ENCODE measurements at regions not wholly inside any gene's neighbourhood (a gene's known extent, or its start where the extent isn't known, plus 50 kb on each side); places are given as distances from the start of the nearest gene placed in this dataset.

- no peak for TF ChIP-seq POLR2A (IDR thresholded peaks at IDR 0.05)
- no peak for TF ChIP-seq CTCF (IDR thresholded peaks at IDR 0.05)
Observed at GRCh38 chr15:39180483-39180933, 400.4 kb upstream of the THBS1 start.

All from vagina (tissue), 2 donors.